HEK293 (cell line): ENCODE measurements at regions not wholly inside any gene's neighbourhood (a gene's known extent, or its start where the extent isn't known, plus 50 kb on each side); places are given as distances from the start of the nearest gene placed in this dataset.

Source experiments
- CTCF ChIP-seq: fragments of 450-650 bp; formaldehyde crosslinking; IDR thresholded peaks from 2 replicates; pipeline ENCODE4 v1.5.1; 2016; ENCODE audit warnings: missing biosample characterization, missing genetic modification characterization
- GLIS2 ChIP-seq: fragments of 450-650 bp; formaldehyde crosslinking; IDR thresholded peaks from 2 replicates; pipeline ENCODE4 v1.5.1; 2016; ENCODE audit warnings: missing biosample characterization, missing genetic modification characterization
- HOXA7 ChIP-seq: sonication (generic); formaldehyde crosslinking; IDR thresholded peaks from 2 replicates; pipeline ENCODE4 v1.8.1; 2022; ENCODE audit warnings: missing genetic modification reagents, borderline replicate concordance
- PBX3 ChIP-seq: sonication (generic); formaldehyde crosslinking; IDR thresholded peaks from 2 replicates; pipeline ENCODE4 v1.8.1; 2022; ENCODE audit warnings: mild to moderate bottlenecking, moderate library complexity, missing genetic modification reagents
- ZBTB7A ChIP-seq: fragments of 450-650 bp; formaldehyde crosslinking; IDR thresholded peaks from 2 replicates; pipeline ENCODE4 v1.5.1; 2016; ENCODE audit warnings: low read depth, missing biosample characterization, missing genetic modification characterization
- ZNF433 ChIP-seq: fragments of 450-650 bp; formaldehyde crosslinking; IDR thresholded peaks from 2 replicates; pipeline ENCODE4 v1.5.1; 2016; ENCODE audit warnings: missing biosample characterization, missing genetic modification characterization, low read depth
- ZNF558 ChIP-seq: fragments of 450-650 bp; formaldehyde crosslinking; IDR thresholded peaks from 2 replicates; pipeline ENCODE4 v1.5.1; 2016; ENCODE audit warnings: missing biosample characterization, missing genetic modification characterization

- TF ChIP-seq CTCF (no peak), HOXA7 (CRISPR knock-in tag) (no peak), ZNF433 (tag by site-specific recombination) (no peak), GLIS2 (tag by site-specific recombination) (no peak), ZBTB7A (tag by site-specific recombination) (no peak), PBX3 (no peak), ZNF558 (no peak)
Measured at GRCh38 chr18:42444349-42444748, 489.3 kb downstream of the PIK3C3 start.
